Neural crest cell (in vitro differentiated cells): ENCODE measurements at regions not wholly inside any gene's neighbourhood (a gene's known extent, or its start where the extent isn't known, plus 50 kb on each side); places are given as distances from the start of the nearest gene placed in this dataset.

ENCODE experiments used
- DNase-seq: peaks from one replicate; pipeline ENCODE4 v3.0.0; 2021; ENCODE audit warnings: low read depth, mixed read lengths, low spot score
- H3K27ac Mint-ChIP-seq: one replicate; pipeline ENCODE4 v1.8.0; 2021; ENCODE audit warnings: mild to moderate bottlenecking, mixed read lengths; ENCODE audit not compliant: unreplicated experiment
- H3K27me3 Mint-ChIP-seq: 2 replicates; pipeline ENCODE4 v1.8.0; 2021; ENCODE audit warnings: low read depth, mild to moderate bottlenecking, mixed read lengths
- H3K36me3 Mint-ChIP-seq: 2 replicates; pipeline ENCODE4 v1.8.0; 2021; ENCODE audit warnings: low read depth, mild to moderate bottlenecking, mixed read lengths
- H3K4me1 Mint-ChIP-seq: 2 replicates; pipeline ENCODE4 v1.8.0; 2021; ENCODE audit warnings: mixed read lengths
- H3K4me3 Mint-ChIP-seq: one replicate; pipeline ENCODE4 v1.8.0; 2021; ENCODE audit warnings: mild to moderate bottlenecking, mixed read lengths
- H3K9me3 Mint-ChIP-seq: 2 replicates; pipeline ENCODE4 v1.8.0; 2021; ENCODE audit warnings: mixed read lengths
- CTCF ChIP-seq: fragments of 200-600 bp; sonication (generic); conservative IDR thresholded peaks from 2 replicates; pipeline ENCODE4 v1.5.0; 2021; ENCODE audit warnings: antibody characterized with exemption, mild to moderate bottlenecking

DNA sequence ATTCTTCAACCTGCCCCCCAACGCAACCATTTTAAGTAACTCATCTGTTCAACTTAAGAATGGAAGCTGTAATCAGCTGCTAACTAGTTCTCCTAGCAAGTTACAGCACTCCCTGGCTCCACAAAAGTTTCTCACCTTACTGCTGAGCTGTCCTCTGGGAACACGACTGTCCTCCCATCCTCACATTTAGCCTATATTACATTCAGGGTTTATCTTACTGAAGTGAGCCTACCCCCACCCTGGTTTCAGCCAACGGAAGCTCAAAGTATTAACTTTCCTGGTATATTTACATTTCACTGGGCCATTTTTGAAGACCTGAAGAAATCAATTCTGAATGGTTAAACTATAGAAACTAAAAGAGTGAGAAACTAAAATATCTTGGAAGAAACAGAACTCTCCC, 64.9 kb upstream of the TANK start:
- DNase-seq = no peak
- no peaks in the 10 kb centered on the region for H3K9me3 Mint-ChIP-seq
- no peak for TF ChIP-seq CTCF
- H3K4me1 Mint-ChIP-seq = peaks cover 8% of the 10 kb centered on the region
- H3K4me3 Mint-ChIP-seq = no peak overlapping the region
- no peaks in the 10 kb centered on the region for H3K27me3 Mint-ChIP-seq
- H3K27ac Mint-ChIP-seq = no peak overlapping the region
- H3K36me3 Mint-ChIP-seq = no peaks in the 10 kb centered on the region

DNA sequence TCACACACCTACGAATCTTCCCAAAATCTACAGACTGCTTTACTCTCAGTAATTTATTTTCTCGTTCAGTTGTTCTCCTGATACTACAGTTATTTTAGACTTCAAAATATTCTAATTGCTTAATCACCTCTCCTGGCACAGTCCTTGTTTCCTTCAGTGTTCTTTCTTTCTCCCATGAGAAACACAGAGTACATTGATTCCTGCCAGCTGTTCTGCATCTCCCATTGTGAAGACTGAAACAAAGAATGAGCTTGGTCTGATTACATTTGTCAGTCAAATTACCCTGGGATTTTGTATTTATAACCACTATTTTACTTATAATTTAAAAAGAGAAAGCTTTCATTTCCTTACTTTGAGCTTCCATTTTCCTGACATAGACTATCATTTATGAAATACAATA, 63.9 kb upstream of the TANK start:
- Mint-ChIP-seq H3K9me3 (no peaks in the 10 kb centered on the region), H3K27ac (no peak overlapping the region), H3K27me3 (no peaks in the 10 kb centered on the region), H3K36me3 (no peaks in the 10 kb centered on the region), H3K4me3 (no peak overlapping the region), H3K4me1 (peaks cover 18% of the 10 kb centered on the region)
- TF ChIP-seq CTCF = no peak
- DNase-seq = no peak

DNA sequence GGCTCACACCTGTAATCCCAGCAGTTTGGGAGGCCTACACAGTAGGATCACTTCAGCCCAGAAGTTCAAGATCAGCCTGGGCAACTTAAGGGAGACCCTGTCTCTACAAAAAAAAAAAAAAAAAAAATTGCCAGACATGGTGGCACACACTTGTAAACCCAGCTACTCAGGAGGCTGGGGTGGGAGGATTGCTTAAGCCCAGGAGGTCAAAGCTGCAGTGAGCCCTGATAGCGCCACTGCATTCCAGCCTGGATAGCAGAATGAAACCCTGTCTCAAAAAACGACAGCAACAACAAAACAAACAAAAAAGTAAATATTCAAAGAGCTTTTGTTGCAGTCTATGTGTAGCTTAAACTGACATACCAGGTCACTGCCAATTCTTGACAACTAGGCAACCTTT, 63.1 kb upstream of the TANK start:
- Mint-ChIP-seq H3K4me3 (no peak overlapping the region), H3K9me3 (no peaks in the 10 kb centered on the region), H3K4me1 (peaks cover 19% of the 10 kb centered on the region), H3K27ac (no peak overlapping the region), H3K27me3 (no peaks in the 10 kb centered on the region), H3K36me3 (no peaks in the 10 kb centered on the region)
- TF ChIP-seq CTCF = no peak
- DNase-seq = no peak

DNA sequence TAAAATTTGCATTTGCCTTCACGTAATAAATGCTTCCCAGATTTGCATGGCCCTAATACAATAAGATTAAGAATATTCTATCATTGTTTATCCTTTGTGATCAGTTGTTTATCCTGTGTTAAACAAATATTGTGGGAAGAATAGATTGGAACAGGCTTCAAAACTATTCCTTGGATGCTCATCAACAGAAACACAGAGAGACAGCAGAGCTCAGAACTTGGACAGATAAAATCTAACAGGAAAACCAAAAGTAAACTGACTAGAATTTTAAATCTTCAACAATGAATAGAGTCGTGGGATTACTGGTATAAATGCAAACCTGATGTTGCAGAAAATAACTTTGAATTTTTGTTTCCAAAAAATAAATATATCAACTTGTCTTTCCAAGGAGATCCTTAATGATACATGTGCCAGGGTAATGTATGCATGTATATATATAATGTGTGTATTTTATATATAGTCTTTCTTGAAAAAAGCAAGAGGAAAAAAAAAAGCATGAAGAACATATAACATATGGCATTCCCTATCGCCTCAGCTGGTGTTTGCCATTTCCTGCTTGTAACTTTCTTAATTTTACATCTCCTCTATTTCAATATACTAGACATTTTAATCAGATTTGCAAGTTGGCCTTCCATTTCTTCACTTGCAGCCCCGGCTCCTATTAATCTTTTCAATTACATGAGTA, 59.9 kb upstream of the TANK start:
- Mint-ChIP-seq H3K4me1 (peaks cover 19% of the 10 kb centered on the region), H3K4me3 (no peak overlapping the region), H3K36me3 (no peaks in the 10 kb centered on the region), H3K27ac (no peak overlapping the region), H3K9me3 (no peaks in the 10 kb centered on the region), H3K27me3 (no peaks in the 10 kb centered on the region)
- no peak for TF ChIP-seq CTCF
- no peak for DNase-seq

DNA sequence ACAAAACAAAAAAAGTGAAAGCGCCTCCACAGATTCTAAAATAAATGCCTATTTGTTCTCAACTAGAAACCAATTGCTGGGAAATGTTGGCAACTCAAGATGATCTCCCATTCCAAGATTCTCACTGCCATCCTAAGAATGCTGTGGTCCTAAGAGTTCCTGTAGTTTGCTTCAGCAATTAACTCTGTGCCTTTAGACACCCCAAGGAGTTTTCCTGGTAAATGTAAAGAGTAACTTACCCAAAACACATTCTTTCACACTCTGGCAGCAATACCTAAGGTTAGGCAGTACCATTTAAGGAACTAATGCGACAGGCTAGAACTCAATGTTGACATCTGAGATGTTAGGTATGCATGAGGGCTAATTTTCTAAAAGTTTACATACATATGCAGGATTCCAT, 58.8 kb upstream of the TANK start:
- DNase-seq = no peak
- Mint-ChIP-seq H3K9me3 (no peaks in the 10 kb centered on the region), H3K4me1 (peaks cover 16% of the 10 kb centered on the region), H3K4me3 (no peak overlapping the region), H3K27me3 (no peaks in the 10 kb centered on the region), H3K36me3 (no peaks in the 10 kb centered on the region), H3K27ac (no peak overlapping the region)
- TF ChIP-seq CTCF = no peak
